DOHH2 (cell line): ENCODE measurements at regions not wholly inside any gene's neighbourhood (a gene's known extent, or its start where the extent isn't known, plus 50 kb on each side); places are given as distances from the start of the nearest gene placed in this dataset.

Experiments used
- CTCF ChIP-seq: fragments of 200-600 bp; sonication (generic); IDR thresholded peaks from one replicate; pipeline ENCODE4 v1.5.1; 2014; ENCODE audit warnings: antibody characterized with exemption, mild to moderate bottlenecking, low read depth, low read length; ENCODE audit not compliant: poor library complexity, severe bottlenecking
- EZH2phosphoT487 ChIP-seq: fragments of 200-600 bp; sonication (generic); IDR thresholded peaks from 2 replicates; pipeline ENCODE4 v1.6.1; 2017; ENCODE audit warnings: borderline replicate concordance, mild to moderate bottlenecking, antibody characterized with exemption, low read length, moderate library complexity, mixed read lengths

GRCh38 chr21:16033193-16033592 is 303.4 kb downstream of the USP25 start:
- TF ChIP-seq CTCF (no peak), EZH2phosphoT487 (no peak)
